Right ventricle myocardium inferior (tissue), 1 donor: ENCODE measurements at regions not wholly inside any gene's neighbourhood (a gene's known extent, or its start where the extent isn't known, plus 50 kb on each side); places are given as distances from the start of the nearest gene placed in this dataset.
"Not testable (repeated sequence)": the region's sequence is repeated elsewhere in the genome, so short reads cannot be mapped to it uniquely, and the experiment has no call there.

Experiments
- ATAC-seq: fragments of 200-7000 bp; cut with Tn5 transposase; one replicate; pipeline ENCODE4 v1.9.1; 2020; ENCODE audit warnings: mild to moderate bottlenecking, moderate library complexity
- DNase-seq: peaks from one replicate; pipeline ENCODE4 v3.0.0; 2021; ENCODE audit errors: missing footprints
- intact Hi-C: fragments of 100-400 bp; cut with DNase I; formaldehyde crosslinking; loops from one replicate; pipeline ENCODE4 v1.11.0; 2022
- donor health status: DM: no; HTN: yes; CAD: no; lungs with severe emphysema.

GRCh38 chr12:18837025-18837424 lies 99.1 kb downstream of the CAPZA3 start:
- no peak for ATAC-seq
- intact Hi-C loops, result no loop called here
- DNase-seq, result no peak

GRCh38 chr12:18837505-18837904 lies 99.6 kb downstream of the CAPZA3 start:
- no peak for DNase-seq
- ATAC-seq, result no peak
- intact Hi-C loops, result no loop called here

GRCh38 chr12:18840997-18841396 lies 103.1 kb downstream of the CAPZA3 start:
- DNase-seq, ATAC-seq, intact Hi-C loops: not testable (repeated sequence)

DNA sequence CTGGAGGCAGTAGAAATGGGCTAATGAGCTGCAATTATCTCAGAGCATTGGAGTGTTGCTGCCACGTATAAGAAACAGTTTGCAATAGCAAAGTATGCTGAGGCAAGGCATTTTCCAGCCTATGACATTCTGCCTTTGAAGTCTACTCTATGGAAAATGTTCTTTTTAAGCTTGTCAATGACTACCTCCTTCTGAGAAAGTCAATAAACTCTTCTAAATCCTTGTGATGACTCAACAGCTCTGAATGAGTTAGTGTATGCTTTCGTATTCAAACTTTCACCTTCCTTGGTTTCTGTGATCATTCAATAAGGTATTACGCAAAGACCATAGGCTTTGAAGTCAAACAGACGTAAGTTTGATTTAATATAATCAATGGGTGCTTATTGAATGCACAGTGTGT lies 111.2 kb downstream of the CAPZA3 start:
- ATAC-seq, result no peak
- no peak for DNase-seq
- intact Hi-C loops, result no loop called here

- DNase-seq (no peak), ATAC-seq (no peak)
- intact Hi-C loops, result no loop called here
These were observed 111.8 kb downstream of the CAPZA3 start for GRCh38 chr12:18849761-18850160.

GRCh38 chr12:18850752-18851151 lies 112.8 kb downstream of the CAPZA3 start:
- ATAC-seq, result no peak
- intact Hi-C loops, result no loop called here

DNA sequence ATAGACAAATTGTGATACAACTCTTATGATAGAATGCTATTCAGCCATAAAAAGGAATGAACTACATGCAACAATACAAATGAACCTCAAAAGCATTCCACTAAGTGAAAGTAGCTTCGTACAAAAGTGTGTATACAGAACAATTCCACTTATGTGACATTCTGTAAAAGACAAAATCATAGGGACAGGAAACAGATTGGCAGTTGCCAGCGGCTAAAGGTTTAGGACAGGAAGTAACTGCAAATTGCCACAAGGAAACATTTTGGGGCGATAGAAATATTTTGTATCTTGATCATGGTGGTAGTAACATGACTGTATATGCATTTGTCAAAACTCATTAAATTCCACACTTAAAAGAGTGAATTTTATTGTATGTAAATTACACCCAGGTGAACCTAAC lies 113.4 kb downstream of the CAPZA3 start:
- DNase-seq, result no peak
- intact Hi-C loops, result no loop called here
- no peak for ATAC-seq

More at GRCh38 chr12:18850752-18851151, 112.8 kb downstream of the CAPZA3 start:
- no peak for DNase-seq

GRCh38 chr12:18853570-18854366 lies 115.8 kb downstream of the CAPZA3 start:
- intact Hi-C loops, result no loop called here
- peak; percentile 76 for ATAC-seq
- DNase-seq, result no peak

DNA sequence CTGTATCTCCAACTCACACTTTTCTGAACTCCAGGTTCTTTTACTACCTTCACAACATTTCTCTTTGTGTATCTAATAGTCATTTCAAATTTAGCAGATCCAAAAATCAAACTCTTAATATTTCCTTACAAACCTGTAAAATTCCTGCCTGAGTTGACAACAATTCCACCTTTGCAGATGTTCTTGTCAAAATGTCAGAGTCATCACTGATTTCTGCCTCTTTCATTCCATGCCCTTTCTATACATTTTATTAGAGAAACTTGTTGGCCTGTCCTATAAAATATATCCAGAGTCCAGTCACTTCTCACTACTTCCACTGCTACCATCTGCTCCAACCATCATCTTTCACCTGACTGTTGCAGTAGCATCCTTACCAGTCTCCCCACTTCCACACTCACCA lies 119.7 kb downstream of the CAPZA3 start:
- intact Hi-C loops, result loop anchor here (5.0 kb wide), 1 partner anchor 330 kb away; no protein-coding TSS in a partner anchor
- no peak for ATAC-seq
- no peak for DNase-seq

DNA sequence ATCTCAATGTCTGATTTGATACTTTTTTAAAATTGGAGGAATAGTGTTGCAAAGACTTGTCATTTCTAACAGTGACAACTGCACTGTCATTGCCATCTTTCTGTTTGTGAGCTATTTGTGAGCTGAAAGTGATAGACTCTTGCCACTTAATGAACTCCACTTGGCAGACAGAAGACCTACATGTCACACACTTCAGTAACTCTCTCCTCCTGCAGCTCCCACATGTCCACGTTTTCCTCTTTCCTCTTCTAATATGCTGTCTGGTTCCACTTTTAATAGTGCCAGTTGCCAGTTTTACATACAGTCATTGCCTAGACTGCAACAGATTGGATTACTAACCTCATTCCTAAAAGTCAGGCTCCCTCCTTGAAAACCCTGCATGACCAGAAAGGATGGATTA lies 121.5 kb downstream of the CAPZA3 start:
- DNase-seq (no peak), ATAC-seq (peak; percentile 65)
- intact Hi-C loops, result loop anchor here (5.0 kb wide), 1 partner anchor 328 kb away; no protein-coding TSS in a partner anchor

- intact Hi-C loops, result loop anchor here (10.0 kb wide), 1 partner anchor 423 kb away; no protein-coding TSS in a partner anchor
- DNase-seq (no peak), ATAC-seq (no peak)
These were observed 123.5 kb downstream of the CAPZA3 start for GRCh38 chr12:18861287-18861858.

GRCh38 chr12:18863769-18864500 lies 126.0 kb downstream of the CAPZA3 start:
- ATAC-seq (no peak), DNase-seq (no peak)
- intact Hi-C loops, result loop anchor here (10.0 kb wide), 1 partner anchor 421 kb away; no protein-coding TSS in a partner anchor

- DNase-seq (no peak), ATAC-seq (peak; percentile 90)
- intact Hi-C loops, result loop anchor here (5.0 to 10.0 kb wide), 2 partner anchors 172 to 420 kb away; no protein-coding TSS in a partner anchor
These were observed 127.1 kb downstream of the CAPZA3 start for GRCh38 chr12:18864900-18865561.

DNA sequence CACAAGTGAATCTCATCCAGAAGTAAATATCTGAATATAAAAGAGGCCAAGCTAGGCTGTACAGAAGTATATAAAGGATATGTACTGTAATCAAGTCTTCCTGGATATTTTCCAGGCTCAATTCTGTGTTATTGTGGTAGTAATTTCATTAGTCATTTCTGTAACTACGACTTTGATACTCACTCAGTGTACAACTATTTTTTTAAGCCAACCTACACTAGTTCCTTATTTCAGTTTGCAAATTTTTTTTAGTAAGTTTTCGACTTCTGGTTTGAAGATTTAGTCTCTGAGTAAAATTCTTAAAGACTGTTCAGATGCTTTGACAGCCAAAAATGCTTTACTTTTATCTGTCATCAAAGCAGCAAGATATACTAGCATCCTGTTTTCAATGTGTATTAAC lies 130.8 kb downstream of the CAPZA3 start:
- DNase-seq (no peak), ATAC-seq (no peak)
- intact Hi-C loops, result loop anchor here (5.0 to 10.0 kb wide), 2 partner anchors 169 to 416 kb away; no protein-coding TSS in a partner anchor

DNA sequence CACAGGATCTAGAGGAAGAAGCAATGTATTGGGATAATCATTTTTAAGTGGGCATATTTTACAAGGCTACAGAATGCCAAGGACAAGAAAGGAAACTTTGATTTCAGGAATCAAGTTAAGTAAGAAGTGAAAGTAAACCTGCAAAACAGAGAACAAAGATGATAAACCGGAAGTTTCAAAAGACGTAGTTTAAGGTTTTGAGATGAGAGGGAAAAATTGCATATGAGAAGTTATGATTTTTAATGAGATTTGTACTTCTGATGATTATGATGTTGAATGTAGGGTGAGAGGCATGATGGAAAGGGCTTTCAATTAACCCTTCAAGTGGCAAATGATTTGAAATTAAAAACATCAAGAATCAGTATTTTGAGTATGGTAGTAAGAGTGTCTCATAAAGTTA lies 134.9 kb downstream of the CAPZA3 start:
- ATAC-seq, result no peak
- DNase-seq, result no peak
- intact Hi-C loops, result no loop called here

GRCh38 chr12:18878676-18879180 lies 140.8 kb downstream of the CAPZA3 start:
- no peak for DNase-seq
- ATAC-seq, result no peak
- intact Hi-C loops, result no loop called here

DNA sequence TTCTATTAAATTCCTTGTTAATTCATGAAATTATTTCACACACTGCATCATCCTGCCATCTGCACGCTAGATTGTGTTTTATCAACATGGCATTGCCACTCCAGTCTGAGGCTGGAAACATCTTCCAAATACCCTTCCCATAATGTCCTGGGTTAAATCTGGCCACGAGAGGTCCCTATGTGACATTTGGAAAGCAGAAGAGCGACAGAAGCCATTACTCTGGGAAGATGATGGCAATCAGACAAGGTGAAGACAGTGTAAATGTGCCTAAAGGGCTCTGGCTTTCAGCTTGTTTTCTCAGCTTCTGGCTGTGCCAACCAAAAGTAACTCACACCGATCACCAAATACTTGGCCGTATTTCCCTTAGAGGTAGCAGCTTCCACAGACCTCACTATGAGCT lies 144.8 kb downstream of the CAPZA3 start:
- intact Hi-C loops, result no loop called here
- ATAC-seq, result peak; percentile 15

DNA sequence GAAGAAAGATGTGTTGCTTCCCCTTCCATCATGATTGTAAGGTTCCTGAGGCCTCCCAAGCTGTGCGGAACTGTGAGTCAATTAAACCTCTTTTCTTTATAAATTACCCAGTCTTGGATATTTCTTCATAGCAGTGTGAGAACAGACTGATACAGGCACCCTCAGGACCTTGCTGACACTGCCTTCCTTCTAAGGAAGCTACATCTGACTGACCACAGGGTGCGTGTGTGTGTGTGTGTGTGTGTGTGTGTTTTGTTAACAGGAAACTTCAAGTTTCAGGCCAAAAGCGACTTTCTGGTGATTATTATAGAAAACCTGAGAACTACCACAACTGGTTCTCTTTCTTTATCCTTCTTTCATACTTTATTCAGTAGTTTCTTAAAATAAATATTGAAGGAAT lies 149.0 kb downstream of the CAPZA3 start:
- DNase-seq (no peak), ATAC-seq (peak; percentile 49)
- intact Hi-C loops, result no loop called here

More for the DNA sequence above, 144.8 kb downstream of the CAPZA3 start:
- no peak for DNase-seq

DNA sequence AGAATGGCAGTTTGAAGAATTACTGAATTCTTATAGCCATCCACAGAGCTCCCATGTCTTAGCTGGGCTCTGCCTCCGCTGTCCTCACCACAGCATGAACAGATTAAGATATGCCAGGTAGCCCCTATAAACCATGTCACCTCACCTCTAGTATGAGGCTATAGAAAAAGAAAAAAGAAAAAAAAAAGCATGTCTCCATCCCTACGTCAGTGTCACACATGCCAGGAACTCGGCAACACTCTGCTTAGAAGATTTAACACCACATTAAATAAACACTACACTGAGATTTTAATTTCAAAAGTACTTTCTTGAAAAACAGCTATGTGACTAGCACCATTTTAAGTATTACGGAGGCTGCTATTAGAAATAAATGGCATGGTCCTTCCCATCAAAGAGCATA lies 149.4 kb downstream of the CAPZA3 start:
- DNase-seq (no peak), ATAC-seq (peak; percentile 17)
- intact Hi-C loops, result no loop called here
